HL-60 (cell line): ENCODE measurements at regions not wholly inside any gene's neighbourhood (a gene's known extent, or its start where the extent isn't known, plus 50 kb on each side); places are given as distances from the start of the nearest gene placed in this dataset.

Experiments used
- DNase-seq, 2 experiments: peaks; one replicate each; pipeline ENCODE4 v3.0.0-alpha.2; 2010 to 2020; ENCODE audit warnings: low read depth in 1 of 2, low spot score in 1 of 2
- H3K27ac ChIP-seq: fragments of 250-450 bp; sonication (Bioruptor Pico); replicated peaks from 2 replicates; pipeline ENCODE4 v1.5.1; 2020; ENCODE audit warnings: mild to moderate bottlenecking, moderate library complexity
- H3K27me3 ChIP-seq: fragments of 250-450 bp; sonication (Bioruptor Pico); 2 replicates; pipeline ENCODE4 v1.5.1; 2021; ENCODE audit warnings: mild to moderate bottlenecking, moderate library complexity; ENCODE audit not compliant: insufficient read depth, poor library complexity, severe bottlenecking
- H3K4me3 ChIP-seq: replicated peaks from 2 replicates; pipeline ENCODE4 v1.5.1; 2011; ENCODE audit warnings: mild to moderate bottlenecking, control low read depth, low read length; ENCODE audit not compliant: insufficient read depth
- CTCF ChIP-seq: IDR thresholded peaks from one replicate; pipeline ENCODE4 v1.5.1; 2011; ENCODE audit warnings: low read length, control low read depth, inconsistent platforms; ENCODE audit not compliant: insufficient read depth
- GABPA ChIP-seq: IDR thresholded peaks from 2 replicates; pipeline ENCODE4 v1.6.1; 2012; ENCODE audit warnings: low read depth
- POLR2AphosphoS5 ChIP-seq: IDR thresholded peaks from 2 replicates; pipeline ENCODE4 v1.6.1; 2012; ENCODE audit warnings: low read depth
- SPI1 ChIP-seq: IDR thresholded peaks from 2 replicates; pipeline ENCODE4 v1.6.1; 2012; ENCODE audit warnings: low read depth, mild to moderate bottlenecking, borderline replicate concordance
- TF ChIP-seq, protein P1 (sequence below): IDR thresholded peaks from 2 replicates; pipeline ENCODE4 v1.6.1; 2012; ENCODE audit warnings: low read depth; ENCODE audit not compliant: insufficient replicate concordance

DNA sequence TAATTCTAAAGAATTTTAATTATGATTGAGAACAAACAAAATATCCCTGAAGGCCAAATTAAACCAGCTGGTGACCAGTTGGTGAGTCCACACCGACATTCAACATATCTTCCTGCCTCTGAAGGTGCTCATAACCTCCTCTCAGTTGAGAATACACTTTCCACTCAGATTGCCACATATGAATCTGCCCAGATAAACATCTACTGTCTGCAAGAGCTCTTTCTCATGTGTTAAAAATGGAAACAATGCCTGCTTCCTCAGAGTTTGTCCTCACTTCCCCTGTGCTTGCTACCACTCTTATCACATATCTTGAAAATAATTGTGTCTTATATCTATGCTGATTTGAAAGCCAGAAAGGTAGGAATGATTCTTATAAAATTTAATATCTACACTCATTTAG, 177.7 kb upstream of the GULP1 start:
- no peak overlapping the region for H3K4me3 ChIP-seq
- H3K27ac ChIP-seq, result no peak overlapping the region
- DNase-seq, result no peak
- no peaks in the 10 kb centered on the region for H3K27me3 ChIP-seq
- TF ChIP-seq SPI1 (no peak), CTCF (no peak), GABPA (no peak), POLR2AphosphoS5 (no peak)
- TF ChIP-seq, protein P1, sequence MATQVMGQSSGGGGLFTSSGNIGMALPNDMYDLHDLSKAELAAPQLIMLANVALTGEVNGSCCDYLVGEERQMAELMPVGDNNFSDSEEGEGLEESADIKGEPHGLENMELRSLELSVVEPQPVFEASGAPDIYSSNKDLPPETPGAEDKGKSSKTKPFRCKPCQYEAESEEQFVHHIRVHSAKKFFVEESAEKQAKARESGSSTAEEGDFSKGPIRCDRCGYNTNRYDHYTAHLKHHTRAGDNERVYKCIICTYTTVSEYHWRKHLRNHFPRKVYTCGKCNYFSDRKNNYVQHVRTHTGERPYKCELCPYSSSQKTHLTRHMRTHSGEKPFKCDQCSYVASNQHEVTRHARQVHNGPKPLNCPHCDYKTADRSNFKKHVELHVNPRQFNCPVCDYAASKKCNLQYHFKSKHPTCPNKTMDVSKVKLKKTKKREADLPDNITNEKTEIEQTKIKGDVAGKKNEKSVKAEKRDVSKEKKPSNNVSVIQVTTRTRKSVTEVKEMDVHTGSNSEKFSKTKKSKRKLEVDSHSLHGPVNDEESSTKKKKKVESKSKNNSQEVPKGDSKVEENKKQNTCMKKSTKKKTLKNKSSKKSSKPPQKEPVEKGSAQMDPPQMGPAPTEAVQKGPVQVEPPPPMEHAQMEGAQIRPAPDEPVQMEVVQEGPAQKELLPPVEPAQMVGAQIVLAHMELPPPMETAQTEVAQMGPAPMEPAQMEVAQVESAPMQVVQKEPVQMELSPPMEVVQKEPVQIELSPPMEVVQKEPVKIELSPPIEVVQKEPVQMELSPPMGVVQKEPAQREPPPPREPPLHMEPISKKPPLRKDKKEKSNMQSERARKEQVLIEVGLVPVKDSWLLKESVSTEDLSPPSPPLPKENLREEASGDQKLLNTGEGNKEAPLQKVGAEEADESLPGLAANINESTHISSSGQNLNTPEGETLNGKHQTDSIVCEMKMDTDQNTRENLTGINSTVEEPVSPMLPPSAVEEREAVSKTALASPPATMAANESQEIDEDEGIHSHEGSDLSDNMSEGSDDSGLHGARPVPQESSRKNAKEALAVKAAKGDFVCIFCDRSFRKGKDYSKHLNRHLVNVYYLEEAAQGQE, result no peak

DNA sequence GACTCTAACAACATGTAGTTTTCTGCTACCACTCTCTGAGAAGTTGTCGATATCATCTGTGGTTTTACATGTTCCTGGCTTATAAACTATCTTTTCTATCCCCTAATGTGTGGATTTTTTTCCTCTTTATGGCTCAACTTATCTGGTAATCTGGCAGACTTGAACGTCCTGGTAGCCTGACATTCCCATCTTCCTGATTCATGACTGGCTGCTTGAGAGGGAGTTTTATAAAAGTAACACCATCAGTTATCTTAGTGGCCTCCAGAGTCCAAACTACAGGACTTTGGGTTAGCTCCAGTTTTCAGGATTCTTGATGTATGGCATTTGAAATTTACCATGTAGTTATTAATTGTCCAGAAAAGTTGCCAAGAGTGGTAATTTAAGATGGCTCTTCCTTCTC, 174.0 kb upstream of the GULP1 start:
- no peak for DNase-seq
- TF ChIP-seq POLR2AphosphoS5 (no peak), CTCF (no peak), SPI1 (no peak), GABPA (no peak)
- TF ChIP-seq, protein P1, result no peak
- H3K27me3 ChIP-seq, result no peaks in the 10 kb centered on the region
- no peak overlapping the region for H3K4me3 ChIP-seq
- no peak overlapping the region for H3K27ac ChIP-seq

- Histone ChIP-seq H3K27ac (no peak overlapping the region), H3K27me3 (no peaks in the 10 kb centered on the region), H3K4me3 (no peak overlapping the region)
- TF ChIP-seq, protein P1, result no peak
- DNase-seq, result no peak
Observed at GRCh38 chr2:188118431-188118830, 173.2 kb upstream of the GULP1 start.
